Hematopoietic multipotent progenitor cell treated with erythropoietin and hydrocortisone succinate and interleukin-3 and kit ligand, for 4 days (in vitro differentiated cells): ENCODE measurements at regions not wholly inside any gene's neighbourhood (a gene's known extent, or its start where the extent isn't known, plus 50 kb on each side); places are given as distances from the start of the nearest gene placed in this dataset.

Experiments
- DNase-seq: peaks from one replicate; pipeline ENCODE4 v3.0.0-alpha.2; 2015

DNA sequence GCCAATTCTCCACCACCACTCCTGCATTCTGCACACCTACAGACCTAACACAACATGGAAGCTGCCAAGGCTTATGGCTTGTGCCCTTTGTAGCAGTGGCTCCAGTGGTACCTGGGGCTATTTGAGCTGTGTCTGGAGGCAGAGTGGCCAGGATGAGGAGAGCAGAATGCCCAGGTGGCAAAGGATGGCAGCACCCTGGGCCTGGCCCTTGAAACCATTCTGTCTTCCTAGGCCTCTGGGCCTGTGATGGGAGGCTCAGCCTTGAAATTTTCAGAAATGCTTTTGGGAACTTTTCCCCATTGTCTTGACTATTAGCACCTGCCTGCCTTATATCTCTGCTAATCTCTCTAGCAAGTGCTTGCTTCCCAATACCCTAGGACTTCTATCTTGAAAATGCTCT is 241.7 kb downstream of the TMEM167A start:
- DNase-seq = no peak

DNA sequence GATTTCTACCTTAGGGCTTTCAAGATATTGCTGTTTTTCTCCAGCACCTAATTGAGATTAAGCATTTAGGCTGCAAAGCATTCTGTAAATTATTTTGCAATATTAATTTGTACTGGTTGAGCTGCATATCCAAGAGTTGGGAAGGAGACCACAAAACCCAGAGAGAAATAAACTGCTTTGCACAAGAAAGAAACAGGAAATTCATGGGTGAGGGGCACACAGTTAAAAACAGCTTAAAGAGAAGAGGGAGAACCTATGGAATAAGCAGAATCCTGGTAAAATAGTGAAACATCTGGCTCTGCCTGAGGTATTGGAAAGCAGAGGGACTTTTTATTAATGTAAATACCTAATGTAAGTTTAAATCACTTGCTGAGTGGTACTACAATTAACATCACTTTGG is 243.0 kb downstream of the TMEM167A start:
- no peak for DNase-seq

DNA sequence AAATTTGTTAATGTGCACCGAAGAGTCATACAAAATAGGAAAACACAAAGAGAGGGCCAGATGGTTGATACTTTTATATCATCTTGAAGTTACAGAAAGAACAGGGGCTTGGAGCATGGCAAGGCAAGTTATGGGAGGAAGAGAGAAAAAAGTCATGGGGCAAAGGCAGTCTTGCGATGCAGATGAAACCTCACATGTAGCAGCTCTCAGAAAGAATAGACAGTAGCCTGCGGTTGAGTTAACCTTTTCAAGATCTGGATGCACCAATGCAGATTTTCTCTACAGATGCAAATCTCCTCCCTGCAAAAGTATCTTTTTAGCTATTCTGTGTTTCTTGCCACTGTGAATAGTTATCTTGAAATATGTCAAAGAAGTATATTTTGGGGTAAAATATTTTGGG is 243.9 kb downstream of the TMEM167A start:
- no peak for DNase-seq

DNA sequence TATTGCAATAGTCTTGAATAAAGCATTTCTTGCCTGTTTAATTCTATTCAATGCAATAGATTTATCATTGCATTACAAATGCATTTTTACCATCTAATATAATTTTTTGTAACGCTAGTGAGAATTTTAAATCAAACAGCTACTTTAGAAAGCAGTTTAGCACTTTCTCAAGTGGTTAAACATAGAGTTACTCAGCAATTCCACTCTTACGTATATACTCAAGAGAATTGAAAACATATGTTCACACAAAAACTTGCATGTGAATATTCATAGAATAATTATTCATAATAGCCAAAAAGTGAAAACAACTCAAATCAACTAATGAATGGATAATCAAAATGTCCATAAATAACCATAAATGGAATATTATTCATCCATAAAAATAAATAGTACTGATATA is 244.7 kb downstream of the TMEM167A start:
- no peak for DNase-seq

DNA sequence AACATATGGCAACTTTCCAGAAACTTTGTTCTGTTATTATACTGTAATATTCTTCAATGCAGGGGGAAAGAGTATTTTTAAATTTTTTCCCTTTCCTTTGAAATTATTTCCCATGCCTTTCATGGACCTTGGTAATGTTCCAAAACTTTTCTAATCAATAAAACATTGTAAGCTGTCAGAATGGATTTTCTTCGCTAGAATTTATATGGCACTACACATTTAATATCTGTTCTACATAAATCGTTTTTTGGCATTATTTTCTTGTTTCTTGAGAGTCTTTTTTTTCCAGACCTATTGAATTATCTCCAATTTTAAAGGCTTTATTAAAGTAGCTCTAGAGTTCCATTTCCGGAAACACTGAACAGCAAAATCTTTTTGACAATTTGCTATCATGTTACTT is 249.0 kb downstream of the TMEM167A start:
- no peak for DNase-seq

DNA sequence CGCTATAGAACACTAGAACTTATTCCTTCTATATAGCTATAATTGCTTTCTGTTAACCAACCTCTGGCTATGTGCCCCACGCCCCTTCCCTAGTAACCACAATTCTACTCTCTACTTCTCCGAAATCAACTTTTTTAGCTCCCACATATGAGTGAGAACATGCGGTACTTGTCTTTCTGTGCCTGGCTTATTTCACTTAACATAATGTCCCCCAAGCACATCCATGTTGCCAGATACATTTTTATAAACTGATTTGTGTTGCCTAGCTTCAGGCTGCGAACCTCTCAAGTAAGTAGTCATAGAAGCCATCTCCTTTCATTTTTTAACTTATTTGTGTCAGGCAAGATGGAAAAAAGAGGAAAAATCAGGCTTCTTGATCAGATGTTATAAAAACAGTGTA is 249.5 kb downstream of the TMEM167A start:
- DNase-seq = no peak

DNA sequence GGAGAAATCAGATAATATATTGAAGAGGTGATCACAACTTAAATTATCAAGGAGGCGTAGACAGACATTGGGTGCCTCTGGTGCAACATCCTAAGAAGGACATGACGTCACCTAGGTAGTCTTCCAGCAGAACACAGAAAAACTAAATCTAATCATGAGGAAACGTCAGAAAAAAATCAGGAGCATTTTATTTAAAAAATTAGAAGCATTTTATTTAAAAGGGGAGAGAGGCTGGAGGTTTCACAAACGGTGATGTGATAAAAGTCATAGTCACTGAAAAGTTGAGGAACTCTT is 254.6 kb downstream of the TMEM167A start:
- no peak for DNase-seq

DNA sequence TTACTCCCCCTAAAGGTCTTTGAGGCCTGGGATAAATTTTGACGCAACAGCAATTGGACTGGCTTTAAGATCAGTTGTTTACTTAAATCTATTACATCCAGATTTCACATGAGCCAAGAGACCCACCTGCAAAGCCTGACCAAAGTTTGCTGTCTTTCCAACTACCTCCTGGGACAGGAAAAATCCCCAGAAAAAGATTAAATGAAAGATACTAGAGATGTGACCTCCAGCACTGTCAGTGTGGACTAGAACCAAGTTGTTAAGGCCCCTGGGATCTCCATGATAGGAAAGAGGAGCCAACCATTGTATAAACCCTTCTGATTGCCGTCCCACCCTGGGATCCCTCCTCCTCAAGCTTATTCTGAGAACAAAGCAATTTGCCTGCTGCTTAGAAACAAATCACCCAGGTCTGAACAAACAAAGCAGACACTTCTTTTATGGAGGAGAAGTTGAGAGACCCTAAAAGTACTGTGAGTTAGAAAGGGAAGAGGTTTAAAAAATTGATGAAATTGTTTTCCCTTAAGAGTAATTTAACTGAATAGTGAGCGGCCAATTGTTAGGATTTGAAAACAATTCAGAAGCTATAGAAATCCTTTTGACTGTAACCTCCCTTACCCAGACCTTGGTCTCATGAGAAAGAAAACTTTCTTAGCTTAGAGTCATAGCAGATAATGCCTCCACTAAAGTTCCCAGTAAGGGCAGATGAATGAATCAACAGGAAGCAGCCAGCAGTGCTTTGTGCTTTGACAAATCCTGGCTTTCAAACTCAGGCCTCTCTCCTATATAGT is 255.2 kb downstream of the TMEM167A start:
- DNase-seq = no peak

DNA sequence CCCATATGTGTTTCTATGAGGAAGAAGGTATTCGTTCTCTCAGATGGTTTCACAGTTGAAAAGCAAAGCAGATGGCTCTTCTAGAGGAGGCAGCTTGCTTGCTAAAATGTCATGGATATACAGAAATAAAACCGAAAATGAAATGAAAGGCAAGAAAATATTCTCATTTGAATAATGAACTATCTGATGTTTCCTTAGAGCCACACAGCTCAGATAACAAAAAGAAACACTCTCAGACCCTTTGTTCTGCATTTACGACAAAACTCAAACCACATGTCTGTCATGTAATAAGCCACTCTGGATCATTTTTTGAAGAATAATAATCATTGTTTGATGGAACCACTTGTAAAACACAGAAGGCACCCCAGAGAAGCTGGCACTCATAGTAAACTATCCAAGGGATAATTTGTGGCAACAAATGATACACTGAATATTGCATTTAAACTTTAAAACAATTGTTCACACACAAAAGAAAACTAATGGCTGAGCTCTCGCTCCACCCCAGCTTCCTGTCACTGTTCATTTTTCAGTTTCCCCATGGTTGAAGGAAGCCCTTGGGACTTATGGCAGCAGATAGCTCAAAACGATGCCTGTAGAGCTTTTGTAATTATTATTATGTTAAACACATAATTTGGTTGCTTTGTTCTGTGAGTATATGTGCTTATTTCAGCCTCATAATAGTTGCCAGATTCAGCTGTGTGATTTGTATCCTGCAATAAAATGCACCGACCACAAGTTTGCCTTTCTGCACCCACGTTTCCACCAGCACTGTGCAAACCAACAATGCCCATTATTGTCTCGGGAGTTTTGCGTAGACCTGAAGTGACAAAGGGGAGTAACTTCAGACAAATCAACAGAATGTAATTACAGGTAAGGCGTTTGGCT is 256.0 kb downstream of the TMEM167A start:
- no peak for DNase-seq

DNA sequence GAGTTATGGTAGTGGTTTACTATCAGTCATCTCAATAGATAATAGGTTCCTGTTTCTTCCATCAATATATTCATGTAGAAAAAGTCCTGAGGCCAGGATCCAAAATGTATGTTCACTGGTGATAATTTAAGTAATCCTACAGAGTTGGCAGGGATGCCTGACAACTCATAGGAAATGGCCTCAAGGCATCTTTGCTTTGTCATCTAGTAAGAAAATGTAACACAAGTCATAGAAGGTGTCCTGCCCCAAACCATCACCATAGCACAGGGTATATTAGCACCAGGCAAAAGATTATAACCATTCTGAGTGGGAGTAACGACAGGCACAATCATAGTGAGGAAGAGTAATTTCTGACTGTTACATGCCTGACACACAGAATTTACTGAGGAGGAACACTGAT is 257.0 kb downstream of the TMEM167A start:
- DNase-seq = no peak

DNA sequence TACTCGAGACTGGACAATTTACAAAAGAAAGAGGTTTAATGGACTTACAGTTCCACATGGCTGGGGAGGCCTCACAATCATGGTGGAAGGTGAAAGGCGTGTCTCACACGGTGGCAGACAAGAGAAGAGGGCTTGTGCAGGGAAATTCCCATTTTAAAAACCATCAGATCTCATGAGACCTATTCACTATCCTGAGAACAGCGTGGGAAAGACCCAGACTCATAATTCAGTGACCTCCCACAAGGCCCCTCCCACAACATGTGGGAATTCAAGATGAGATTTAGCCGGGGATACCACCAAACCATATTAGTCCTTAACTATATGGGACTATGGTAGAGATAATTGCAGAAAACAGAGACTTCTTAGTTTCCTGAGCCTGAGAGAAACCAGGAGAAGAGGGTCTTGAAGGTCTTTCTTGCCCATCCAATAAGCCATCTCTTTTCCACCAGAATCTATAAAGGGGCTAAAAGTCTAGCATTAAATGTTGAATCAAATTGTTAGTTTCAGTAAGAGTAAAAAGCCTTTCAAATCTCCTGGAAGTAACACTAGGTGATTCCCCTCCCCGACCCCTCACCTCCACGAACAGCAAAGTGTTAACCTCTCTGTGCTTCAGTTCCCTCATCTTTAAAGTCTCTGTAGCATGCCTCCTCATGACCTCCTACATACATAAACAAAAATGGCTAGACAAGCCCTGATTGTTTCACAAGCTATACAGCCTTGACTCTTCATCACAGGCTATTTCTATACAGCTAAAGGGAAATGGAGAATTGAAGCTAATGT is 259.1 kb downstream of the TMEM167A start:
- DNase-seq = no peak

DNA sequence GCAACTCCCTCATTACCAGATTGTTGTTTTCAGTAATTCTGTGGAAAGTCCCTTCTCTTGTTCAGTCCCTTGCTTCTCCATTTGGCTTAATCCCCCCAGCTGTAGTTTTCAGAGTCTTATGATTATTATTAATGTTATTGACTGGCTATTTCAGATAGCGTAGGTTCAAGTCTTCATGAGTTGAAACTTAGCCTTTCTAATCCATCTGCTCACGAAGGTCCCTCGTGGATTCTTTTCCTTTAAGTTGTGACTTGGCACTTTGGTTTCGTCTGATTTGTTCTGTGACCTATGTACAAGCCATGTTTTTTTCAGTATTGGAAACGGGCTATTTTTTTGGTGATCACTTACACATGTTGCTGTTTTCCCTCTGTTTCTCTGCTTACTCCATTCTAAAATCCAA is 260.3 kb downstream of the TMEM167A start:
- no peak for DNase-seq

DNA sequence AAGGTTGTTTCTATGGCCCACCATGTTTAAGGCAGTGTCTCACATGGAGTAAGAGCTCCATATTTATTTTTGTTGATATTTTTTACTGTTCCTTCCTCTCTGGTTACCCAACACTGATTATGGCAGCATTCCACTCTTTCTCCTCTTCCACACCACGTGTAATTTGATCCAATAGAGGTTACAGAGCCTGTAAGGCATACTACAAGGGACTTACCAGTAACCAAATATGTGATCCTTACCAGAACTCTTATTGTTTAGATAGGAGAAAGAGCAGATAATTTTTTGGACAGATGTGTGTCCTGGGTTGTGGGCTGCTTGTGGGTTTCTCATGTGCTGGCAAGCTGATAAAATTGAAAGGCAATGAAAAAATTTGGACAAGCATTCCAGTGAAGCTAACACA is 261.3 kb downstream of the TMEM167A start:
- peak; percentile 10 for DNase-seq

DNA sequence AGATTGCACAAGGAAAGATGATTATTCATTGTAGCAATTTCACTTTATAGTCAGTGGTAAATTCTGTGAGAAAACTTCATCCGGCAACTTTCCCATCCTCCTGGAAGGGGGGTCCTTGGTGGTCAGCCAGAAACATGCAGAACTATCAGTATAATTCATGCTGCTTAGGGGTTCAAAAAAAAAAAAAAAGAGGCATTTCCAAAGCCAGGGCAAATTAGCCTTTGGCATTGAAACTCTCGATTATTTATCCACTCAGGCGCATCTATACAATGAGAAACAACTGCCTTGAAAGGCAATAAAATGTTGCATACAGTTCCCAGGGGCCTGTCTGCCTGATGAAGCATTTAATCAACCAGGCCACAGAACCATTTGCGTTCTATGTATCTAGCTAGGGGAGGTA is 263.3 kb downstream of the TMEM167A start:
- no peak for DNase-seq

DNA sequence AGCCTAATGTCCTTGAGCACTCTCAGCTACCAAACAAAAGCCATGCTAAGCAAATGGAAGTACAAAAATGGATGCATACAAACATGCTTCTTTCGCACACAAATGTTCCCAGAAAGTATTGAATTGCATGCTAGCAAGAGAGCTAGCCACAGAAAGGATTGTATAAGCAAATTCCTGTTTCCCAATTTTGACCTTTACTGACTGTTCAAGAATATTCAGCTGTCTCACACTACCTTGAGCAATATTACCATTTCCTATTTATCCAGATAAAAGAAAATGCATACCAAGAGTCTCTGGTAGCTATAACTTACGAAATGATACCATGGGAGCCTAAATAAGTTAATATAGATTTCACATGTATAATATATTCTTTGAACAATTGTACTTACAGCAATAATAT is 264.6 kb downstream of the TMEM167A start:
- peak; percentile 12 for DNase-seq

DNA sequence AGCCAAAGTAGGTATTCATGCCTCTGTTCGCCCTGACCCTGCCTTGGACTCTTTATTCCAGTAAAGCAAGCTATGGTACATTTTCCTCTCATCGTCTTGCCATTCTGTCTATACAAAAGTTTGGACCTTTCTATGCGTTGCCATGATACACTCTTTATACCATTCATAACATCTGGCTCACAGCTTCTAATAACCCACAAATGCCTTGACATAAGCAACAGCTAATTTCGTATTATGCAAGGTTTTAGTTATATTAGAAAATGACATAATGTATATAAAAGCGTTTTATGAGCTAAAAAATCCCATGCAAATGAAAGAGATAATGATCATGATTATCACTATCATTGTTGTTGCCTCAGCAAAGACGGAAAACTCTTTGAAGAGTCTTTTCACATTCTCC is 265.7 kb downstream of the TMEM167A start:
- no peak for DNase-seq

DNA sequence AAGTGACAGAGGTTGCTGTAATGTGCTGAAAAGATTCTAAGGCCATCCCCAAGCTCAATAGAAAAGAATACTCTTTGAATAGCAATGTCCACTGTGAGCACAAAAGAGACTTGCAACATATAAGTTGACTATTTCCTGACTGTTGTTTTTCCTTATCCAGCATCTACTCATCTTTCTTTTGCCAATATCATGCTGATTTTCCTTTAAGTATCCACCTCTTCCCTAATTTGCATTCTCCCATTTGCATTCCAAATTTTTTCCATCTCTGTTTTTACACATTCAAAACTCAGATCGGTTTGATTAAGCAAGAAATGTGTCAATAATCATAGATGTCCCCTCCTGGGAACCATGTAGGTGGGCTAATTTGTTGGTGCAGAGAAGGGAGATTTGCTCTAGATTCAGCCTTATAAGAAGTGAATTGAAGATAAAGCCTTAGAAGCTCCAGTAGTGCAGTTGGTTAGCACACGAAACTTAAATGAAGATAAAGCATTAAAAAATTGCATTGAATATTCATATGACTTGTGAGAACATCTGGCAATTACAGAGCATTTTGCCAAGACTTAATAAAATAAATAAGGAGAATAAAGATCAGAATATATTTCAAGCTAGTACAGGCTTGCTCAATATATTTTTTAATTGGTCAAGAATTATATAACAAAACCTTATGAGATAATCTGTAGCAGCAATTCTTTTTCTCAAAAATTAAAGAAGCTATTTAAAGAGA is 267.6 kb downstream of the TMEM167A start:
- DNase-seq = no peak

DNA sequence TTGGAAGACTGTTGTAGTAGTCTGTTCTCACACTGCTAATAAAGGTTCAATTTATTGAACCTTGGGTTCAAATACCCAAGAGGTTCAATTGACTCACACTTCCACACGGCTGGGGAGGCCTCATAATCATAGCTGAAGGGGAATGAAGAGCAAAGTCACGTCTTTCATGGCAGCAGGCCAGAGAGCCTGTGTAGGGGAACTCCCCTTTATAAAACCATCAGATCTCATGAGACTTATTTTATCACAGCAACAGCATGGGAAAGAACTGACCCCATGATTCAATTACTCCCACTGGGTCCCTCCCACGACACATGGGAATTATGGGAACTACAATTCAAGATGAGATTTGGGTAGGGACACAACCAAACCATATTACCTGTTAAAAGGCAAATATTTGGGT is 268.2 kb downstream of the TMEM167A start:
- DNase-seq = peak; percentile 27

DNA sequence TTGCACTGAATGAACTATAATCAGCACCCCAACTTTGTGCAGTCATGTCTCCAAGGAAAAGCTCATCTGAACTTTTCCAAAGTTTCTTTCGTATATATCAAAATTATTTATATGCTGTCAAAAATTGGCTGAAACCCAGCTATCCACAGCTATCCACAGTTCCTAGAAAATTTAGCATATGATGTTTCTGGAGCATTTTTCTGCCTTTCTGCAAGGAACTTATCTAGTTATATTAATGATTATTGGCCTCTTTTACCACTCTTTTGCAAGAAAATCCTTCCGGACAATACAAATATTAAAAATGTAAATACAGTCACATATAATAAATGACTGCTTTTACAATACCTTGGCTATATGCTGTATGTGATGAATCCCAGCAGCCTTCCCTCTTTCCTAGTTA is 270.2 kb downstream of the TMEM167A start:
- DNase-seq = no peak

DNA sequence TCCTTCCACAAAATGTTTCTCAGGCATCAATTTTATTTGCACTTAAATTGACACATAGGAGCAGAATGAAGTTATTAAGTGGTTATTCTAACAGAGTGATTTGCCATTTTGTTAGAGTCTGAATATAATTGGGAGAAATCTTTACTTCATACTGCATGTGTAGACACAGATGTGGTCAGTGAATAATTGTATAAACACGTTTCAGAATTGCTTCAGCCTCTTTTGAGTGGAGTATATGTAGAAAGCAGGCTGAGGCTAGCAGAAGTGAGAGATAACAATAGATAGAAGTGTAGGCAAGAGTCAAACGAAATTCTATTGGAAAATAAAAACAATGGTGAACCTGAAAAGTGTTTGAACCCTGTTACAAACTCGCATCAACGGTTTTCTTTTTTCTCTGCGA is 270.7 kb downstream of the TMEM167A start:
- no peak for DNase-seq

DNA sequence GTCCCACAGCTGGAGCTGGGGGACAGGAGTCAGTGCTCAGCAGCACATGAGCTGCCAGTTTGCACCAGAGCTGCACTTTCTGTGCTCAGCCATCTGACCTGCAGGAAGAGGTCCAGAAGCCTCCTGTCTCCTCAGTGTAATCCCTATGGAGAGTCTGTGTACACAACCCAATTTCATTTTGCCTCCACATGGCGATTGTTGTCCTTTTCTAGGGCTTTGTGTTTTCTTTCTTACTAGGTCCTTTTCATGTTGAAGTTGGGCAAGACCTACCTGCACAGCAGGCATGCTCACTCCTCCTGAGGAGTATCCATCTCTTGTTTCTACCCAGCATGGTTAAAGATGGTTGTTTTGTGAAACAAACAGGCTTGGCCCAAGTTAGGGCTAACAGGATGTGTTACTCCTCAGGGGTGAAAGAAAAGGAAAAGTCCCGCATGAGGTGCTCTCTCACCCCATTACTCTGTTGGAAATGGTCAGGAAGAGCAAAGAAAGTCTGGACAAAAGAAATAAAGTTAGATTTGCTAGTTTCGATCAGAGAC is 273.0 kb downstream of the TMEM167A start:
- no peak for DNase-seq

DNA sequence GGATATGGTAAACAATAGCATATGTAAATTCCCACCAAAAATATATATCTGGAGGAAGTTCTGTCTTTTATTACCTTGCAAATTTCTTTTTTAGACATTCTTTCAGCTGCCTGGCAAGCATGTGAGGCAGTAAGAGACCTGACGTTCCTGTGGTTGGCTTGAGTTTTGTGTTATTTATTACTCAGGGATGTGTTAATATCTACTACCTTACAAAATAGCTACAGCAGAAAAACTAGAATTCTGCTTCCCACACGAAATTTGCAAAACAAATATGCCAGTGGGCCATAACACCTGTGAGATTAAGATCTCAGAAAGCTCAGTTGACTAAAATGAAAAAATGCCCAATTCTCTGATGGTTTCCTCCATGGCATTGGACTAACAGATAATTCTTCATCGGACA is 274.2 kb downstream of the TMEM167A start:
- DNase-seq = no peak

DNA sequence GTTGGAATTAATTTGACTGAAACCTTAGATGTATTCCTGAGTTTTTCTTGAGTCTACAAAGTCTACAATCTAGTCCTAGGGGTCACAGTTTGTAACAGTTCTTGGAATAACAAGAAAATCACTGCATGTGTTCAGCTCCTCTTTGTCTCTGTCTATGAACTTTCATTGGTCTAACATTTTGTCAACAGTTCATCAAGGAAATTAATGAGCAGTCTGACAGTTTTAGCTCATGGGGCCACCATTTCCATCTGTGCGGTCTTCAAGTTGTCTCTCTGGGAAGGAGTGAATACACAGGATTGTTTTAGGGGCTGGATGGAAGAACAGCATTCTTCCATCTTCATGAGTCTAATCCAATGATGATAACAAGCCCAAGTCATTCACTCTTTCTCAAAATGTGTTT is 276.4 kb downstream of the TMEM167A start:
- no peak for DNase-seq
